HG03442 (cell line): ENCODE measurements at regions not wholly inside any gene's neighbourhood (a gene's known extent, or its start where the extent isn't known, plus 50 kb on each side); places are given as distances from the start of the nearest gene placed in this dataset.
A peak's percentile ranks its signal among the peaks of the same experiment; 100 is the strongest.
"Not testable (repeated sequence)": the region's sequence is repeated elsewhere in the genome, so short reads cannot be mapped to it uniquely, and the experiment has no call there.

Experiments used
- ATAC-seq: cut with Tn5 transposase; IDR thresholded peaks from one replicate; pipeline ENCODE4 v1.9.1; 2021; ENCODE audit warnings: mild to moderate bottlenecking, moderate library complexity; ENCODE audit not compliant: unreplicated experiment

DNA sequence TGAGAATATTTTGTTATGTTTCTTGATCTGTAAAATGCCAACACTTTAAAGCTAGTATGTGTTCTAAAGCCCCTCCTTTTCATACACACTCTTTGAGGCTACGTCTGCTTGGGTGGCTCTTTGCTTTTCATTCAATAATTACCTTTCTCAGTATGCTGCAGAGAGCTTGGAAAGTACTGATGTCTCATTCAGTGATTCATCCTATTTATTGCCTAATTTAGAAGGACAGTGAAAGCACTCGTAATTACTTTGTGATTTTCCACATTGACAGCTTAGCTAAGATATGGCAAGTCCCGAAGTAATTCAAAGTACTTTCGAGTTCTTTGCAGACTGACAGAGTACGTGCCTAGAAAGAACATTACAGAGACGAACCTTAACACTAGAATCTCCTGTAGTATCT, 57.2 kb downstream of the BMP15 start:
- no peak for ATAC-seq

DNA sequence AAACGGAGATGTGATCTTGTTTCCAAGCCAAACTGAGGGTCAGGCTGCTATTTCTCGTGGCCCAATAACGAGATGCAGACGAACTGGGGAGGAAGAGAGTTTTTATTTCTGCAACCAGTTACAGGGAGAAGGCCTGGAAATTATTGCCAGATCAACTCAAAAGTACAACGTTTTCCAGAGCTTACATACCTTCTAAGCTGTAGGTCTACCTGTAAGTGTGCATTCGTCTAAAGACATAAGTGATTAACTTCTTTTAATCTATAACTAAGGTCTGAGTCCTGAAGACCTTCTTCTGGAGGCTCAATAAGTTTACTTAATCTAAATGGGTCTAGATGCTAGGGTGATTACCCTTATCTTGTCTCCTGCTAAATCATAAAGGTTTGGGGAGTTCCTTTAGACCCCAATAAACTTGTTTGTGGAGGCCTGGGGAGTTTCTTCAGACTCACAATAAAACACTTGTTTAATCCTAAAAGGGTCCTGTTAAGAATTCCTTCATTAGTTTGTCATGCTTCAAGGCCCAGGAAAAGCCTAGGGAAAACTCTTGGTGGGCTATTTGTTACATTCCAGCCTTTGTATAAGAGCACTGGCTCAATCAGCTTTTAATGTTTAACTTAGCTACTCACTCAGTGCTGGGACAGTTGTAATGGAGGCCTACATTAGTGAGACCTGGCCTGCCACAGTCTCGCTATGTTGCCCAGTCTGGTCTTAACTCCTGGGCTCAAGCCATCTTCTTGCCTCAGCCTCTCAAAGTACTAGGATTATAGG, 58.5 kb downstream of the BMP15 start:
- not testable (repeated sequence) for ATAC-seq

DNA sequence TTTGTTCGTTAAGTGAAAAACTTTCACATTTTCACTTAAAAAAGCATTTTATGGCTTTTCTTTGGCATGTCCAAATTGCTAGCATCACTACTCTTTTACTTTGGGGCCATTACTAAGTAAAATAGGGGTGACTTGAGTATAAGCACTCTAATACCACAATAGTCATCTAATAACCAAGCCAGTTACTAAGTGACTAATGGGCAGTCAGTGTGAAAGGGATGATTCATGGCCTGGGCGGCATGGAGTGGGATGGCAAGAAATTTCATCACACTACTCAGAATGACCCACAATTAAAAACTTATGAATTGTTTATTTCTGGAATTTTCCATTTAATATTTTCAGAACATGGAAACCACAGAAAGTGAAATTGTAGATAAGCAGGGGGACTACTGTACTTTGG, 60.9 kb downstream of the BMP15 start:
- peak; percentile 63 for ATAC-seq

DNA sequence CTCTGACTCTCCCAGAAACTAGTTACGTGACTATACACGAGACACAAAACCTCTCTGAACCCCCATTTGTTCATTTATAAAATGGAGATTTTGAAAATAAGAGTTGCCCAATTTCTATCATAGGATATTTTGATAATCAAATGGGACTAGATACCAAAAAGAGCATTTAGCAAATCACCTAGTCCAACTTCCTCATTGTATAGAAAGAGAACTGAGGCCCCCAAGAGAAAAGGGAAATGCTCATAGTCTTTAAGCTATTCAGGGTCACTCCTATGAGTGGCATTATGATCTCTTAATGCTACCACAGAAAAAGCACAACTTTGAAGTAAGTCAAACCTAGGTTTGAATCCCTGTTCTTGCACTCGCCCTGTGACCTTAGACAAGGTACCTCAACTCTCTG, 62.7 kb downstream of the BMP15 start:
- ATAC-seq: no peak

DNA sequence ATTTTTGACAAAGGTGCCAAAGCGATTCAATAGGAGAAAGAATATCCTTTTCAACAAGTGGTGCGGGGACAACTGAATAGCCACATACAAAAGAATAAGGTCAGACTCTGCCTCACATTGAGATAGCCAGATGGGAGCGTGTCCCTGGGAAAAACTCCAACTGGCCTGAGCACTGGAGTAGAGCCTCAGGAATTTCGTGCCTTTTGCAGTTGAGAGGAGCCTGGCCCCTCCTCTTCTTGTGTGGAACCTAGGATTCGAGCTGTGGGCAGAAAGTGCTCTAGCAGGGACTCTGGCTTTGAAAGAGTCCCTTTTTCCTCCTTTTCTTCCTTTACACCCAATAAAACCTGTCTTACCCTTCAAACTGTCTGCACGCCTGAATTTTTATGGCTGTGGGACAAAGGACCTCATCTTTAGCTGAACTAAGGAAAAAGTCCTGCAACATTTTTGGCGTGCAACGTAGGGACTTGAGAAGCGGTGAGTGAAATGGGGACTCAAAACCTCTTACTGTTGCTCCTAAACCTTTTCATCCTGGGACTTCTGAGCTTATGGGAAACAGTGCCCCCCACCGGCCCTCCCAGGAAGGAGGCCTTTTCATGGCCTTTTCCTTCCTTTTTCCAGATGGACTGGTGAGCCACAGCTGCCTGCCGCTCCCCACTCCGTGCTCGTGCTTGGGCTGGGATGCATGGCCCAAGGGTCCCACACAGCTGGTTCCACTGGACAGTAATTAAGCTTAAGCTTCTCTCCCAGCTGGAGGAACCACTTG, 68.6 kb downstream of the BMP15 start:
- ATAC-seq: no peak

DNA sequence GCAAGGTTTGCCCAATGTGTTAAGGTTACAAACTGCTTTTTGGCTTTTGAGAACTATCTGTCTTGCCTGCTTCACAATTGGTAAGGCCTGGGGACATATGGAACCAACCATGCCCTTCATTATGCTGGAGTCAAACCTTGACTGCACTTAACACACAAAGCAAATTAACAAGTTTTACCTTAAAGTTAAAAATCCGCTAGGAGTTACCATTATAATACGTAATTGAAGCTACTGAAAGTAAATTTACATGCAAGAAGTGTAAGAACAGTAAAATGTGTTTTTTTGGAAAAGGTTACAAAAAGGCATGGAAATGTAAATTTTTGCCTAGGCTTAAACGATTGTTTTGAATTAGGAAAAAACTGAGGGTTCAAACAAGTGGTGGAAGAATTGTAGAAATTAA, 69.7 kb downstream of the BMP15 start:
- ATAC-seq: no peak

DNA sequence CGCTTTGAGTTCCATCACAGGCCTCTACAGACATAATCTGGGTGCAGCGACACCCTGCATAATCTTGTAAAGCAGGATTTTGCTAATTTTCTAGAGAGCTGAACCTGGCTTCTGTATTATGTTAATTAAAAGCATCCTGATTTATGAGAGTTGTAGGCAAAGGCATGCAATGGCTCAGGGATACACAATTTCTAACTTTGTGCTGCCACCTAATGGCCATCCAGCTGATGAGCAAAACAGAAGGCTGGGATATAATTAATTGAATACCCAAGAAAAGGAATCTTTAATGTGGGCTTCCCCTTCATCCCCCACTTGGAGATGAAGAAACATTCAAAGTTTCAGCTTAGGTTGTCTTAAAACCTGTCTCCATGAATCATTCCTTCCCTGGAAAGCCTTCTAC, 78.1 kb downstream of the BMP15 start:
- ATAC-seq: peak; percentile 43

DNA sequence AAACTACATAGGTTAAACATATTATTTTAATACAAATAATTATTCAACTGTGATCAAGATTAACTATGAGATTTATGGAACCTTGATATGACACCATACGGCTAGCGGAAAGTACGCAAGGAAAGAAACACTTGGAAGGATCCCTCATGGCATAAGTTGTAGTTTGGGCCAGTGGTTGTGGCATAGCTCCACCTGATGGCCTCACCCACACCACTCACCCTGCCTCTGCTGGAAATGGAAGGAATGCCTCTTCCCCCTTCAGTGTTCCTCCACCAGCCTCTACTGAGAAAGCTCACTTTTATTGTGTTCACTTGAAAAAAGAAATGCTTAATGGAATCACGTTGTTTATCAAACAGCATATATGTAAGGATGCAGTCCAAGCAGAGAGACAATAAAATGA, 86.4 kb downstream of the BMP15 start:
- ATAC-seq: no peak

DNA sequence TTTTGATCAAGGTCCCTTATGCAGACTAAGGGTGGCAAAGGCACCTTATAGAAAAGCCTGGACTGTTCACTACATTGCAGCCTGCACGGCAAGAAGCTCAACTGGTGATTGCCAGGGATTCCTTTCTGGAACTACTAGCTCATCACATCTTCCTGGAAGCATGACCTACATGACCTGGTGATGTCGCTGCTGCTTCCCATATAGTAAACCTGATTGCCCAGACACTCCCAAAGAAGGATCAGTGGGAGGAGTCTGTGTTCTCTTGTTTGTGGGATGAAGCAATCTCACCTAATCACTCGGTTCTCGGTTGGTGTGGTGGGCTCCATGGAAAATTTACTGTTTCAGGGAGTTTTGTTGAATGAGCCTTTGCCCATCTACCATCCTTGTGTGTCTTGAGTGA, 89.8 kb downstream of the BMP15 start:
- not testable (repeated sequence) for ATAC-seq

DNA sequence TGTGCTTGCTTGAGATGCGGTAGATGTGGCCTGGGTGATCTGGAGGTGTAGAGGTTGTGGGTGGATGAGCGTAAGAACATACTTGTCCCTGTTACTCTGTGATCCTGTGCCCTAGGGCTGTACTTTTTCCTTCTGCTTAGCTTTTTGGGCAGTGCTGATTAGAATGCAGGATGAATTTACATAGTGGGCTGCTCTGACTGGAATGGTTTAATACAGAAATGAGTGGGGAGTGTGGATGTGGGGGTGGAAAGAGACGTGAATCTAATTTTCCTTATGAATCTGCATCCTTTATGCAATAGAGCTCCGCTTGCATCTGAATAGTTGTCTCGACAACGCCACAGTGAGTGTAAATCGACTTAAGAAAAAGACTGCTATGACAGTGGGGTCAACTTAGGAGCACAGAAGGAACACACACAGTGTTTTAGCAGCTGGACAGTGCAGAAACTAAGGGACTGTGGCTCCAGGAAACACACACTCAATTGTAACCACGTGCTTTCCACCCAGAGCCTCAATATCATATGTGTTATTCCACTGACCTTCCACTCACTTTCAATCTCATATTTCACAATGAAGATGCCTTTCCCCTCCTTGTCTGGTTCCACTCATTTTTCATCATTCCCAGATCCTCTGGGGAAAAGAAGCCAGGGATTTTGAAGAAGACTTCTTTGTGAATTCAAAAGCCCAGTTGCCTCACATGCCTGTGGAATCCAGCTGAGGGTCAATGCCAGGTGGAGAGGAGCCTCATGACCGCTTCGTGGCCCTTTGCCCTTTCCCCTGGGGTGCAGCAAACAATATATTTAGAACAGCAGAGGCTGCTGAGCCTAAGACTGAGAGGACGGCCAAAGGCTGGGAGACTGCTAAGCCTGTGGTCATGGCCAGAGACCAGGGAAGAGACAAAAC, 91.4 kb downstream of the BMP15 start:
- not testable (repeated sequence) for ATAC-seq

DNA sequence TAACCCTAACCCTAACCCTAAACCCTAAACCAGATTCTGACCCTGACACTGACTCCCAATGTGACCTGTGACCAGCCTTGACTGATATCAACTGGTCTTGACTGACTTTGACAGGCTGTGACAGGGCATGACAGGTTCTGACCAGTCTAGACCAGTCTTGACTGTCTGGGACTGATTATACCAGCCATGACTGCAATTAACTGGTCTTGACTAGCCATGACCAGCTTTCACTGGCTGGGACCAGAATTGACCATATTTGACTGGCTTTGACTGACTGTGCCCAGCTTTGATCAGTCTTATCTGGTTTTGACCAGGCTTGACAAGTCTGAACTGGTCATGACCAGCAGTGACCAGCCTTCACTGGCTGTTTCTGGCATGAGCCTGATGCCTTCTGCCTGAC, 95.5 kb downstream of the BMP15 start:
- no peak for ATAC-seq

DNA sequence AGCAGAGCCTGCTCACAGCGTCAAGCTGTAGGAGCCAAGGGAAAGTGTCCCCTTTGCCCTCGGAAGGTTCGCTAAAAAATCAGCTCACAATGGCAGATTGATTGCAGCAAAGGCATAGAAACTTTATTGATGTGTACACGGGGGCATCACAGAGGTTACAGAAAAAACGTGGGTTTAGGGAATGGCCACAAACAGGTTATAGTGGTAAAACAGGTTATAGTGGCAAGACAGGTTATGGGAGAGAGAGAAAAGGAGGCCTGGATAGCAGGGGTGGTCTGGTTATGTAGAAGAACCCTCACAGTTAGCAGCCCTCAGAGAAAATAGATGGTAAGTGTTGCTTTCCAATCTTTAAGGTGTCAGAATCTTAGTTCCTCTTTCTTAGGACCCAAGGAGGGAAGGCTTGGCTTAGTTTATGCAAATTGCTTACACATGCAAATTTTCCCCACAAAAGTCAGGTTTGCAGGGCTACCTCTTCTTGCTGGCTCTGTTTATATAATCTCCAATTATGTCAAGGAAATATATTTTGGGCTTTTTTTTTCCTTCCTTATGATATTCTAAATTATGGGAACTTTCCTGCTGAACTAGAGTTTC, 113.7 kb downstream of the BMP15 start:
- ATAC-seq: no peak

DNA sequence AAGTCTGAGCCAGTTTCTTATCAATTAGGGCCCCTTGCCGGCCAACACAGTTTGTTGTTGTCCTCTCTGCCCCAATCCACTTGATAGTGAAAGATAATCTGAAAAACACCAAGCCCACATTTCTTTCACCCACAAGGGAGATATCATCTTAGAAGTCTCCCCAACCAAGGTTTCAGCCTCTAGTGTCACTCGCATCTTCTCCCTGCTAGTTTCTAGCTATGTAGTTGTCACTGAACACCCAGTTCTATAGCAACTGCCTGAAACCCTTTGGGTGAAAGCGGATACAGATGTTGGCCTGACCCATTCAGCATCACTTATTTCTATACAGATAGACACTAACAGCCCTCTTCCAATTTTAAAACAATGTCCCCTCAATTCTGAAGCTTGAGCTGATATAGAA, 116.3 kb downstream of the BMP15 start:
- ATAC-seq: no peak

DNA sequence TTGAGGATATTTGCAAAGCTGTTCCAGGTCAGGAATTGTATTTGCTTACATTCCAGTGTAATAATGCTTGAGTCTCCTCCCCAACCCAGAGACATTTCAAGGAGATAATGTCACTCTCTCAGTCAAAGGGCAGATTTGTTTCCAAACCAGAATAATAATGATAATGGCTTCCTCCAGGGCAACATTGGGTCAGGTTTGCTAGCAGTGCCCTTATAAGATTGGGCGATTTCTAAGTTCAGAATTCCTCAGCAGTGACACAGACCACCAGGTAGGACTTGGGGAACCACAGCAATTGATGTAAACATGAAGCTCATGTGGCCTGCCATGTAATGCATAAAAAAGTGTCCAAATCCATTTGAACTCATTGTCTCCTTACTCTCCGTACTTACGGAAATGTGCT, 125.2 kb downstream of the BMP15 start:
- ATAC-seq: no peak

DNA sequence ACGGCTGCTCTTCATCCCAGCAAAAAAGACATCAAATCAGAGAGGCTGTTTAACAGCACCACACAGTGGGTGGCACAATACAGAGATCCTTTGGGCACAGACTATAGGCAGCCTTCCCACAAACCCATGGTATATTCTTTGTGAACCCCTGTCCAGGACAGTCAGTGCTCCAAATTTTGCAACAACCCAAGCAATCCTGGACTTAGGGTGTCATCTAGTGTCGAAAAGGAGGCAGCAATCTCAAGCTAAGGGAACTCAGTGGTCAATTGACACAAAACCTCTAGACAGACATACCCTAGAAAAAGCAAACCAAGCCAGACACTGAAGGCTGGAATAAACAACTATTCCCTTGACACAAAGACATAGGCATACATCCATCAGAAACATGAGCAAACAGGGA, 137.4 kb downstream of the BMP15 start:
- ATAC-seq: no peak

DNA sequence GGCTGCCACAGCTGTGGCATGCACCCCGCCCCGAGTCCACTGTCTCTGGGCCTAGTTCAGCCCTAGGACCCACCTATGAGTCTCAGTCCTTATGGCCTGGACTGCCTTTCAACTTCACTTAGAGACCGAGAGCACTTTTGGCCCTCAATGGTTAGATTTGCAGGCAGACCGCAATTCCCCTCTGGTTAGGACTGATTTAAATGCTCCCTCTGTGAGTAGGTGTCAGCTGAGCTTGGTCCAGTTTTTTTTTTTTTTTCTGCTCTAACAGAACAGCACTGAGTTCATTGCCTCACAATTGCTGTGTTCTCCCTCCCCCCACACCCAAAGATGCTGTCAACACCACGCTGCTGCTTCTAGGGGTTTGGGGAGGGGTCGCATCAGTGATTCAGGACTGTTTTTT, 143.2 kb downstream of the BMP15 start:
- no peak for ATAC-seq

DNA sequence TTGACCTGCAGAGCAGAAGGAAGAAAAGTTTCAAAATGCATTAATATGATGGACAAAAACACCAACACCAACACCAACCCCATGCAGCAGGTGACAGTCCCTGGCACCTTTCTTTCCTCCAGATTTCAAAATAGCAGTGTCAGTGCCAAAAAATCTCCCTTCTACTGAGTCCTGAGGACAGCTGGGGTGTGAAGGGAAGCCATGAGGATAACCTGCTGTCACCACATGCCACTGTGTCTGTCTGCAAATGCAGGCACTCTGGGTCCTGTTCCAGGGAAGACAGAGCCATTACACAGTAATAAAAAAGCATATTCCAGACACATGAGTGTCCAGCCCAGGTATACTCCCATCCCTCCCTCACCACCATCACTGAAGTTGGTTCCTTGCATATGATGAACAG, 187.5 kb downstream of the BMP15 start:
- ATAC-seq: no peak

DNA sequence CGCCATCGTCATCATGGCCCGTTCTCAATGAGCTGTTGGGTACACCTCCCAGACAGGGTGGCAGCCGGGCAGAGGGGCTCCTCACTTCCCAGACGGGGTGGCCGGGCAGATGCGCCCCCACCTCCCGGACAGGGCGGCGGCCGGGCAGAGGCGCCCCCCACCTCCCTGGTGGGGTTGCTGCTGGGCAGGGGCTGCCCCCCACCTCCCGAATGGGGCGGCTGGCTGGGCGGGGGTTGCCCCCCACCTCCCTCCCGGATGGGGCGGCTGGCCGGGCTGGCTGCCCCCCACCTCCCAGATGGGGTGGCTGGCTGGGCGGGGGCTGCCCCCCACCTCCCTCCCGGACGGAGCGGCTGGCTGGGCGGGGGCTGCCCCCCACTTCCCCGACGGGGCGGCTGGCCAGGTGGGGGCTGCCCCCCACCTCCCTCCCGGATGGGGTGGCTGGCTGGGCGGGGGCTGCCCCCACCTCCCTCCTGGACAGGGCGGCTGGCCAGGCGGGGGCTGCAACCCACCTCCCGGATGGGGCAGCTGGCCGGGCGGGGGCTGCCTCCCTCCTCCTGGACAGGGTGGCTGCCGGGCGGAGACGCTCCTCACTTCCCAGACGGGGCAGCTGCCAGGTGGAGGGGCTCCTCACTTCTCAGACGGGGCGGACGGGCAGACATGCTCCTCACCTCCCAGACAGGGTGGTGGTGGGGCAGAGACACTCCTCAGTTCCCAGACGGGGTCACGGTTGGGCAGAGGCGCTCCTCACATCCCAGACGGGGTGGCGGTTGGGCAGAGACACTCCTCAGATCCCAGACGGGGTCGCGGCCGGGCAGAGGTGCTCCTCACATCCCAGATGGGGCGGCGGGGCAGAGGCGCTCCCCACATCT, 208.8 kb downstream of the BMP15 start:
- ATAC-seq: not testable (repeated sequence)

DNA sequence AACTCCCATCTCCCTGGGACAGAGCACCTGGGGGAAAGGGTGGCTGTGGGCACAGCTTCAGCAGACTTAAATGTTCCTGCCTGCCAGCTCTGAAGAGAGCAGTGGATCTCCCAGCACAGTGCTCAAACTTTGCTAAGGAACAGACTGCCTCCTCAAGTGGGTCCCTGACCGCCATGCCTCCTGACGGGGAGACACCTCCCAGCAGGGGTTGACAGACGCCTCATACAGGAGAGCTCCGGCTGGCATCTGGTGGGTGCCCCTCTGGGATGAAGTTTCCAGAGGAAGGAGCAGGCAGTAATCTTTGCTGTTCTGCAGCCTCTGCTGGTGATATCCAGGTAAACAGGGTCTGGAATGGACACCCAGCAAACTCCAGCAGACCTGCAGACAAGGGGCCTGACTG, 206.9 kb upstream of the NUDT10 start:
- not testable (repeated sequence) for ATAC-seq

DNA sequence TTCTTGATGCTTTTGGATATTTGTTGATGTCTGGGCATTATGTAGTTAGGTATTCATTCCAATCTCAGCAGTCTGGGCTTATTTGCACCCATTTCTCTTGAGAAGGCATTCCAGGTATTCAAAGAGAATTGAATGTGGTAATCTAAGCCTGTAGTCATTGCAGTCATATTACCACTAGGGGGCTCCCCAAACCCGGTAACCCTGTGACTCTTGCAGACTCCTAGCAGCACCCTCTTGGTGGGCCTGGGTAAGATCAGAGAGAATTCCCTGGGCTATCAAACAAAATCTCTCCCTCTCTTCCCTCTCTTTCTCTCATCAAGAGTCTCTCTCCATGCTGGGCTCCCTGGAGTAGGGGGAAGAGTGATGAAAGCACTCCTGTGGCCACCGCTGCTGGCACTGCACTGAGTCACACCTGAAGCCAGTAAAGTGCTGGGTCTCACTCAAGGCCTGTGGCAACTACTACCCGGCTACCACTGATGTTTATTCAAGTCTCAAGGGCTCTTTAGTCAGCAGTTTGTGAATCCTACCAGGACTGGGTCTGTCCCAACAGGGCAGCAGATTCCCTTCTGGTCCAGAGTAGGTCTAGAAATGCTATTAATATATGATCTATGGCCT, 187.7 kb upstream of the NUDT10 start:
- no peak for ATAC-seq
